Choroid plexus epithelial cell (primary cell): ENCODE measurements at regions not wholly inside any gene's neighbourhood (a gene's known extent, or its start where the extent isn't known, plus 50 kb on each side); places are given as distances from the start of the nearest gene placed in this dataset.
"Not testable (repeated sequence)": the region's sequence is repeated elsewhere in the genome, so short reads cannot be mapped to it uniquely, and the experiment has no call there.

ENCODE experiments used
- DNase-seq: peaks from one replicate; pipeline ENCODE4 v3.0.0-alpha.2; 2010; ENCODE audit warnings: low read depth
- H3K4me3 ChIP-seq: 2 replicates; pipeline ENCODE4 v1.5.1; 2011; ENCODE audit warnings: low read depth, mild to moderate bottlenecking, control low read depth, low read length, moderate library complexity
- CTCF ChIP-seq: conservative IDR thresholded peaks from 2 replicates; pipeline ENCODE4 v1.5.1; 2011; ENCODE audit warnings: low read depth, mild to moderate bottlenecking, control low read depth, inconsistent platforms, low read length, moderate library complexity

DNA sequence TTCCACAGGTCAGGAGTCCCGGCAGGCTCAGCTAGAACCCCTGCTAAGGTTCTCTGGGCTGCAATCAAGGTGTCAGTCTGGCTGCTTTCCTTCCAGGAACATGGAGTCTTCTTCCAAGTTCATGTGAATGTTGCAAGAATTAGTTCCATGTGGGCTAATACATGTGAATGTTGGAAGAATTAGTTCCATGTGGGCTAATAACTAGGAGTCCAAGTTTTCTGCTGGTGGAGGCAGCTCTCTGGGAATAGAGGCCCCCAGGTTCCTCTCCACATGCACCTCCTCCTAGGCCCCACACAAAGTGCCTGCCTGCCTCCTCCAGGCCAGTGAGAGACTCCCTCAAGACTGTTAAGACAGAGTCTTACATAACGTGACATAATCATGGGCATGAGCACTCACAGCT is 140.8 kb upstream of the SLC35G4 start:
- no peak for DNase-seq
- TF ChIP-seq CTCF = no peak
- no peak overlapping the region for H3K4me3 ChIP-seq

DNA sequence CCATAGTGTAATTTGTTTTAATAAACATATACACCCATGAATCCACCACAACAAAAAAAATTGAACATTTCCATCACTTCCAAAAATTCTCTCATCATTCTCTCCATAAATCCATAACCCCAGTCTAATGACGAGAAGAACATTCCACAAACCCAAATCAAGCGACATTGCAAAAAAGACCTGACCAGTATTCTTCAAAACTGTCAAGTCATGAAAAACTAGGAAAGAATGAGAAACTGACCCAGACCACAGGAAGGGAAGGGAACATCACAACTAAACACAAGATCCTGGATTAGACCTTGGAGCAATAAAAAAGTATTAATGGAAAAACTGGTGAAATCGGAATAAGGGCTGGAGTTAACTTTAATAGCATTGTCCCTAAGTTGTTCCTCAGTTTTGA is 141.3 kb upstream of the SLC35G4 start:
- H3K4me3 ChIP-seq = no peak overlapping the region
- no peak for TF ChIP-seq CTCF
- no peak for DNase-seq

DNA sequence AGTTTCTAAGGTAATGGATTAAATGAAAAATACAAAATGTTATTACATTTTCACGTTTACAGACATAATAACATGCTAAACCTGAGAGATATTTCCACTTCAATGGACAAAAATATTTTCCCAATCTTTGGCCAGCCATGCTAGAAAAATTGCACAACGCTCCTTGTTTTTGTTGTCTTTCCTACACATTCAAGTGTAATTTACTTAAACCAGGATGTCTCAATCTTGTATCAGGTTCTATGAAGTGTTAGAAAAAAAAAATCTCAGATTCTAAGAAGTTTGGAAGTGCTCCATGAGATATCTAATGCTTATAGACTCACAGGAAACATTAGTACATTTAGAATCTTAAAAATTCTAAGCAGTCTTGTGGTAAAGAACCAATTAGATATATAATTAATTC is 141.8 kb upstream of the SLC35G4 start:
- DNase-seq = no peak
- no peak for TF ChIP-seq CTCF
- no peak overlapping the region for H3K4me3 ChIP-seq

DNA sequence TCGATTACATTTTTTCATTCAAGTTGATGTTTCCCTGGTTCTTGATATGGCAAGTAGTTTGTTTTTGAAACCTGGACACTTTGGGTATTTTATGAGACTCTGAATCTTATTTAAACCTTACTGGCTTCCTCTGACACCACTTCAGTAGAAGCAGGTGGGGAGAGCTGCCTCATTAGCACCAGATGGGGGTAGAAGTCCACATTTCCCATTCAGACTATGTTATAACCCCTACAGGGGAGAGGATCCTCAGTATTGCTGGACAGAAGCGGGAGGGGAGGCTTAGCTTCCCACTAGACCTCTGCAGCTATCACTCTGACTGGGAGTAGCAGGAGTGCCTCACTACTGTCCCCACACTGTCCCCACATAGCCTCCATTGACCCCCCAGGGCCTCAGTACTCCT is 145.3 kb upstream of the SLC35G4 start:
- no peak overlapping the region for H3K4me3 ChIP-seq
- DNase-seq = no peak
- no peak for TF ChIP-seq CTCF

DNA sequence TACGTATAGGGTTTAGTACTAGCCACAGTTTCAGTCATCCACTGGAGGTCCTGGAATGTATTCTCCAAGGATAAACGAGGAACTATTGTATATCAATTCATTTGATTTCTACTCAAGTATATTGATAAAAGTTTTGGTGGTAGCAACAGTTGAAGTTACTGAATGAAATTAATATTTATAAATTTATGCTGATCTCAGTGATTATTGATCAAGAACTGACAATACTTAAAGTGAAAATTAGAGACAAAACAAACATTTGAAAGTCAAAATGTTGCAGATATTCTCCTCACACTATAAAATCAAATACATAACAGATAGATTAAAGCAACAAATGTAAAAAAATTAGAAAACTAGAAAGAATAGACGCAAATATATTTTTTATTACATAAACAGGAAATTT is 150.9 kb upstream of the SLC35G4 start:
- no peak for DNase-seq
- H3K4me3 ChIP-seq = no peak overlapping the region
- TF ChIP-seq CTCF = no peak

GRCh38 chr18:11457853-11458252 is 151.5 kb upstream of the SLC35G4 start:
- not testable (repeated sequence) for H3K4me3 ChIP-seq, DNase-seq

DNA sequence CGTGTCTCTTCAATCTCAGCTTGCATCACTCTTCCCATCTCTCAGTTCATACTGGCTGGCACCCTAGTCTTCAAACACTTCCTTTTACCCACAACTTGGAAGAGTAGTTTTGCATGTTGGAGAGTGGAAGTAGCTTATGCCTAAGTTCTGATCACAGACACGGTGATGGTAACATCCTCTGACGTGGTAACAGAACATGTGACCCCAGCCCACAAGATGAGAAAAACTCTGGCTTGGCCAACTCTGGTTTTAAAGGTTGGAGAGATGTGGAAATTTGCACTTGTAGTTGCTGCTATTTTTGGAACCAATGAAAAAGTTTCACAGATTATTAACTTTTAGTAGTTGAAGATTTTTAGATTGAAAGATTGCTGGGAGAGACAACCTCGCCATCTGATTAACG is 155.4 kb upstream of the SLC35G4 start:
- TF ChIP-seq CTCF = no peak
- no peak overlapping the region for H3K4me3 ChIP-seq
- DNase-seq = no peak

- H3K4me3 ChIP-seq, DNase-seq: not testable (repeated sequence)
These were observed 165.2 kb upstream of the SLC35G4 start for GRCh38 chr18:11444169-11444568.
